T-helper 2 cell treated with Interferon-gamma antibody and Interleukin-4, amounts not matched to agents 5 μg/mL and 100 μg/mL, for 36 hours (primary cell): ENCODE measurements at regions not wholly inside any gene's neighbourhood (a gene's known extent, or its start where the extent isn't known, plus 50 kb on each side); places are given as distances from the start of the nearest gene placed in this dataset.
"Not testable (repeated sequence)": the region's sequence is repeated elsewhere in the genome, so short reads cannot be mapped to it uniquely, and the experiment has no call there.

Experiments used
- DNase-seq: peaks from one replicate; pipeline ENCODE4 v3.0.0; 2021; ENCODE audit warnings: low spot score
- H3K27ac Mint-ChIP-seq: one replicate; pipeline ENCODE4 v1.8.0; 2021; ENCODE audit warnings: mild to moderate bottlenecking, mixed read lengths
- H3K27me3 Mint-ChIP-seq: one replicate; pipeline ENCODE4 v1.8.0; 2021; ENCODE audit warnings: low read depth, mixed read lengths
- H3K36me3 Mint-ChIP-seq: one replicate; pipeline ENCODE4 v1.8.0; 2021; ENCODE audit warnings: low read depth, mixed read lengths
- H3K4me1 Mint-ChIP-seq: one replicate; pipeline ENCODE4 v1.8.0; 2021; ENCODE audit warnings: low read depth, mixed read lengths
- H3K4me3 Mint-ChIP-seq: one replicate; pipeline ENCODE4 v1.8.0; 2022; ENCODE audit warnings: mild to moderate bottlenecking, moderate library complexity, mixed read lengths
- H3K9me3 Mint-ChIP-seq: one replicate; pipeline ENCODE4 v1.8.0; 2021; ENCODE audit warnings: mixed read lengths

- not testable (repeated sequence) for DNase-seq, H3K4me3 Mint-ChIP-seq, H3K27ac Mint-ChIP-seq, H3K9me3 Mint-ChIP-seq, H3K36me3 Mint-ChIP-seq, H3K4me1 Mint-ChIP-seq, H3K27me3 Mint-ChIP-seq
These were observed 81.1 kb downstream of the THSD1 start for GRCh38 chr13:52324831-52325230.

- H3K27ac Mint-ChIP-seq: no peak overlapping the region
- no peaks in the 10 kb centered on the region for H3K36me3 Mint-ChIP-seq
- H3K27me3 Mint-ChIP-seq: peaks cover 16% of the 10 kb centered on the region
These were observed 86.1 kb downstream of the THSD1 start for GRCh38 chr13:52319876-52320275.

GRCh38 chr13:52309833-52310232 is 96.1 kb downstream of the THSD1 start:
- peaks cover 12% of the 10 kb centered on the region for H3K9me3 Mint-ChIP-seq
- H3K36me3 Mint-ChIP-seq, DNase-seq, H3K4me1 Mint-ChIP-seq, H3K27ac Mint-ChIP-seq, H3K27me3 Mint-ChIP-seq, H3K4me3 Mint-ChIP-seq: not testable (repeated sequence)

More at GRCh38 chr13:52319876-52320275, 86.1 kb downstream of the THSD1 start:
- Mint-ChIP-seq H3K4me1 (peaks cover 2% of the 10 kb centered on the region), H3K4me3 (no peak overlapping the region), H3K9me3 (no peaks in the 10 kb centered on the region)
- no peak for DNase-seq

- H3K27ac Mint-ChIP-seq, H3K4me1 Mint-ChIP-seq, H3K4me3 Mint-ChIP-seq, DNase-seq, H3K36me3 Mint-ChIP-seq, H3K27me3 Mint-ChIP-seq: not testable (repeated sequence)
- H3K9me3 Mint-ChIP-seq: peaks cover 14% of the 10 kb centered on the region
These were observed 99.6 kb downstream of the THSD1 start for GRCh38 chr13:52306336-52306735.

GRCh38 chr13:52303098-52303497 is 102.9 kb downstream of the THSD1 start:
- not testable (repeated sequence) for H3K27ac Mint-ChIP-seq, DNase-seq, H3K36me3 Mint-ChIP-seq, H3K4me3 Mint-ChIP-seq, H3K9me3 Mint-ChIP-seq, H3K4me1 Mint-ChIP-seq, H3K27me3 Mint-ChIP-seq

- H3K4me3 Mint-ChIP-seq, H3K27ac Mint-ChIP-seq, H3K27me3 Mint-ChIP-seq, H3K9me3 Mint-ChIP-seq, H3K36me3 Mint-ChIP-seq, DNase-seq, H3K4me1 Mint-ChIP-seq: not testable (repeated sequence)
These were observed 103.3 kb downstream of the THSD1 start for GRCh38 chr13:52302688-52303087.

GRCh38 chr13:52301810-52302400 is 104.1 kb downstream of the THSD1 start:
- H3K27ac Mint-ChIP-seq, H3K36me3 Mint-ChIP-seq, H3K4me1 Mint-ChIP-seq, H3K4me3 Mint-ChIP-seq, H3K27me3 Mint-ChIP-seq, H3K9me3 Mint-ChIP-seq, DNase-seq: not testable (repeated sequence)

GRCh38 chr13:52298079-52298661 is 107.8 kb downstream of the THSD1 start:
- H3K27ac Mint-ChIP-seq, DNase-seq, H3K27me3 Mint-ChIP-seq, H3K9me3 Mint-ChIP-seq, H3K4me3 Mint-ChIP-seq, H3K36me3 Mint-ChIP-seq, H3K4me1 Mint-ChIP-seq: not testable (repeated sequence)

GRCh38 chr13:52288891-52289290 is 117.1 kb downstream of the THSD1 start:
- H3K9me3 Mint-ChIP-seq, H3K27ac Mint-ChIP-seq, DNase-seq, H3K27me3 Mint-ChIP-seq, H3K4me3 Mint-ChIP-seq, H3K4me1 Mint-ChIP-seq, H3K36me3 Mint-ChIP-seq: not testable (repeated sequence)

GRCh38 chr13:52281387-52281786 is 122.0 kb upstream of the NEK3 start:
- H3K36me3 Mint-ChIP-seq, H3K9me3 Mint-ChIP-seq, DNase-seq, H3K4me1 Mint-ChIP-seq, H3K27me3 Mint-ChIP-seq, H3K27ac Mint-ChIP-seq, H3K4me3 Mint-ChIP-seq: not testable (repeated sequence)

- H3K4me3 Mint-ChIP-seq: not testable (repeated sequence)
These were observed 120.0 kb upstream of the NEK3 start for GRCh38 chr13:52279408-52279807.

GRCh38 chr13:52254299-52254698 is 94.9 kb upstream of the NEK3 start:
- not testable (repeated sequence) for DNase-seq, H3K4me3 Mint-ChIP-seq

More at GRCh38 chr13:52279408-52279807, 120.0 kb upstream of the NEK3 start:
- H3K27me3 Mint-ChIP-seq, H3K27ac Mint-ChIP-seq, H3K4me1 Mint-ChIP-seq, H3K9me3 Mint-ChIP-seq, DNase-seq, H3K36me3 Mint-ChIP-seq: not testable (repeated sequence)

GRCh38 chr13:52240752-52241151 is 81.4 kb upstream of the NEK3 start:
- not testable (repeated sequence) for H3K27me3 Mint-ChIP-seq, H3K4me1 Mint-ChIP-seq, H3K4me3 Mint-ChIP-seq, H3K36me3 Mint-ChIP-seq, H3K27ac Mint-ChIP-seq, DNase-seq, H3K9me3 Mint-ChIP-seq

More at GRCh38 chr13:52254299-52254698, 94.9 kb upstream of the NEK3 start:
- H3K27ac Mint-ChIP-seq, H3K4me1 Mint-ChIP-seq, H3K27me3 Mint-ChIP-seq, H3K36me3 Mint-ChIP-seq, H3K9me3 Mint-ChIP-seq: not testable (repeated sequence)

GRCh38 chr13:52235900-52236595 is 76.7 kb upstream of the NEK3 start:
- H3K9me3 Mint-ChIP-seq, H3K4me3 Mint-ChIP-seq, H3K27me3 Mint-ChIP-seq, H3K4me1 Mint-ChIP-seq, H3K27ac Mint-ChIP-seq, H3K36me3 Mint-ChIP-seq: not testable (repeated sequence)
- DNase-seq: peak; percentile 23

- H3K4me1 Mint-ChIP-seq, H3K36me3 Mint-ChIP-seq, H3K27ac Mint-ChIP-seq, DNase-seq, H3K9me3 Mint-ChIP-seq, H3K4me3 Mint-ChIP-seq, H3K27me3 Mint-ChIP-seq: not testable (repeated sequence)
These were observed 75.5 kb upstream of the NEK3 start for GRCh38 chr13:52234928-52235327.
